ENCODE measurements at regions not wholly inside any gene's neighbourhood (a gene's known extent, or its start where the extent isn't known, plus 50 kb on each side); places are given as distances from the start of the nearest gene placed in this dataset.

- Histone ChIP-seq H3K36me3 (ENCODE audit: control insufficient read depth, insufficient read depth, low read length) (no peaks in the 10 kb centered on the region), H3K27me3 (ENCODE audit: control insufficient read depth, insufficient read depth, low read length) (no peaks in the 10 kb centered on the region), H3K9me3 (ENCODE audit: control insufficient read depth, insufficient read depth, low read depth, low read length) (no peaks in the 10 kb centered on the region), H3K27ac (ENCODE audit: low read length) (no peak overlapping the region), H3K4me1 (ENCODE audit: control insufficient read depth, insufficient read depth, low read length) (no peaks in the 10 kb centered on the region), H3K4me3 (ENCODE audit: low read depth in 2 of 2, low read length in 2 of 2) (no peak overlapping the region)
- DNase-seq (ENCODE audit: low read depth, low spot score), result no peak
- BruUV-seq (replicated peaks), result no TSS peak
- in situ Hi-C loops (cut with HindIII; ENCODE audit: low pct_unique_long_range_greater_than_20kb, low sequenced_read_pairs), result no loop called here
- CTCF ChIA-PET, result no interaction called here
- intact Hi-C loops (cut with micrococcal nuclease; ENCODE audit: unreplicated experiment), result no loop called here
- TF ChIP-seq TCF7L2 (IDR thresholded peaks at IDR 0.05; ENCODE audit: low read depth, low read length), result no peak
- no peak for TF ChIP-seq CTCF (IDR thresholded peaks at IDR 0.05)
- TF ChIP-seq SIN3A (IDR thresholded peaks at IDR 0.05; ENCODE audit: borderline replicate concordance, insufficient read depth, low read depth, low read length), result no peak
- POLR2A ChIA-PET, result no interaction called here
- no peak for ATAC-seq
Observed at GRCh38 chr2:65992198-65992554, 442.7 kb upstream of the MEIS1 start.

- in situ Hi-C loops (cut with HindIII; ENCODE audit: low pct_unique_long_range_greater_than_20kb, low sequenced_read_pairs), result no loop called here
- ATAC-seq (no peak), DNase-seq (ENCODE audit: low read depth, low spot score) (no peak)
- H3K27me3 ChIP-seq (ENCODE audit: control insufficient read depth, insufficient read depth, low read length), result no peaks in the 10 kb centered on the region
- intact Hi-C loops (cut with micrococcal nuclease; ENCODE audit: unreplicated experiment), result no loop called here
- H3K27ac ChIP-seq (ENCODE audit: low read length), result no peak overlapping the region
- BruUV-seq (replicated peaks), result no TSS peak
- TF ChIP-seq TCF7L2 (IDR thresholded peaks at IDR 0.05; ENCODE audit: low read depth, low read length) (no peak), SIN3A (IDR thresholded peaks at IDR 0.05; ENCODE audit: borderline replicate concordance, insufficient read depth, low read depth, low read length) (no peak), CTCF (IDR thresholded peaks at IDR 0.05) (no peak), REST (IDR thresholded peaks at IDR 0.05; ENCODE audit: insufficient read depth in 1 of 2, low read depth in 2 of 2, low read length in 1 of 2) (no peak), POLR2AphosphoS5 (IDR thresholded peaks at IDR 0.05; ENCODE audit: low read depth, low read length) (no peak)
- H3K4me3 ChIP-seq (ENCODE audit: low read depth in 2 of 2, low read length in 2 of 2), result no peak overlapping the region
- H3K4me1 ChIP-seq (ENCODE audit: control insufficient read depth, insufficient read depth, low read length), result no peaks in the 10 kb centered on the region
- H3K9me3 ChIP-seq (ENCODE audit: control insufficient read depth, insufficient read depth, low read depth, low read length), result no peaks in the 10 kb centered on the region
- ChIA-PET CTCF (no interaction called here), POLR2A (no interaction called here)
- no peaks in the 10 kb centered on the region for H3K36me3 ChIP-seq (ENCODE audit: control insufficient read depth, insufficient read depth, low read length)
Observed at GRCh38 chr2:65991381-65992197, 443.3 kb upstream of the MEIS1 start.

Data from Panc1 (cell line).